DND-41 (cell line): ENCODE measurements at regions not wholly inside any gene's neighbourhood (a gene's known extent, or its start where the extent isn't known, plus 50 kb on each side); places are given as distances from the start of the nearest gene placed in this dataset.

Experiments used
- ATAC-seq: fragments of 200-7000 bp; cut with Tn5 transposase; 3 replicates; pipeline ENCODE4 v1.9.1; 2021; ENCODE audit warnings: low read depth; ENCODE audit not compliant: insufficient read depth
- DNase-seq: peaks from one replicate; pipeline ENCODE4 v3.0.0-alpha.2; 2020
- H2AFZ ChIP-seq: 2 replicates; pipeline ENCODE4 v1.6.0; 2012; ENCODE audit warnings: low read depth, low read length
- H3K27ac ChIP-seq: 2 replicates; pipeline ENCODE4 v1.5.1; 2012; ENCODE audit warnings: low read length, inconsistent platforms
- H3K27me3 ChIP-seq: fragments of 200-600 bp; sonication (generic); 2 replicates; pipeline ENCODE4 v1.6.0; 2012; ENCODE audit warnings: low read length, mild to moderate bottlenecking, inconsistent platforms; ENCODE audit not compliant: insufficient read depth, poor library complexity
- H3K36me3 ChIP-seq: 2 replicates; pipeline ENCODE4 v1.5.1; 2012; ENCODE audit warnings: low read length, inconsistent platforms; ENCODE audit not compliant: insufficient read depth
- H3K4me1 ChIP-seq: 2 replicates; pipeline ENCODE4 v1.5.1; 2012; ENCODE audit warnings: mild to moderate bottlenecking, low read length; ENCODE audit not compliant: insufficient read depth
- H3K4me2 ChIP-seq: 2 replicates; pipeline ENCODE4 v1.6.0; 2012; ENCODE audit warnings: mild to moderate bottlenecking, moderate library complexity, low read length, inconsistent platforms; ENCODE audit not compliant: insufficient read depth
- H3K4me3 ChIP-seq, 2 experiments: fragments of 200-600 bp in 1 of 2; shearing (Covaris generic) in 1 of 2; 2 replicates each; pipeline ENCODE4 v1.5.1; 2012 to 2016; ENCODE audit warnings: inconsistent platforms in 2 of 2, low read length in 2 of 2, mild to moderate bottlenecking in 2 of 2, low read depth in 1 of 2, moderate library complexity in 1 of 2
- H3K79me2 ChIP-seq: 2 replicates; pipeline ENCODE4 v1.6.0; 2012; ENCODE audit warnings: low read length, inconsistent platforms; ENCODE audit not compliant: insufficient read depth
- H3K9ac ChIP-seq: 2 replicates; pipeline ENCODE4 v1.6.0; 2012; ENCODE audit warnings: low read depth, mild to moderate bottlenecking, inconsistent platforms, low read length, moderate library complexity
- H3K9me3 ChIP-seq: 2 replicates; pipeline ENCODE4 v1.5.1; 2012; ENCODE audit warnings: low read length, moderate library complexity, mild to moderate bottlenecking, inconsistent platforms; ENCODE audit not compliant: insufficient read depth, severe bottlenecking
- H4K20me1 ChIP-seq: 2 replicates; pipeline ENCODE4 v1.6.0; 2012; ENCODE audit warnings: low read length; ENCODE audit not compliant: insufficient read depth
- EZH2 ChIP-seq: IDR thresholded peaks from 3 replicates; pipeline ENCODE4 v1.6.1; 2012; ENCODE audit warnings: borderline replicate concordance, low read depth, mild to moderate bottlenecking, moderate library complexity, low read length, inconsistent platforms; ENCODE audit not compliant: severe bottlenecking
- TF ChIP-seq, protein P1 (sequence below): IDR thresholded peaks from 2 replicates; pipeline ENCODE4 v1.5.1; 2012; ENCODE audit warnings: borderline replicate concordance, low read length, moderate library complexity, mild to moderate bottlenecking; ENCODE audit not compliant: poor library complexity, severe bottlenecking; ENCODE audit errors: extremely low read depth

DNA sequence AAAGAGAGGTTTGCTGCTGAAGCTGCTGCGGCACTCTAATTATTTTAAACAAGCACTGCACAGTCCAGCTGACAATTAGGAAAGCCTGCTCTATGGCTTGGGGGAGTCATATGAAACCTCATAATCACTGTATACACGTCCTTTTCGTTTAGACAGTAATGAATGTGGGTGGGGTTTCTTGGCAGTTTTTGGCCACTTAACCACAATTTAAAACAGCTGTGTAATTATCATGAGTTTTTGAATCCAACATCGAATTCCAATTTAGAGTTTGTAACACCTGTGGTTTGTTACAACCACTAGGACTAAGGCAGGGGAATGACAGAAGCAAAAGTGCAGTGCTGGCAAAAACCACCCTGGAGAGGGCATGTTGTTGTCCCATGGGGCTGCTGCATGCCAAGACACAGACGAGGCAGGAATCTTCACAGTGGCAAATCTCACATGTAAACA, 99.5 kb downstream of the CXXC4 start:
- Histone ChIP-seq H3K4me1 (no peaks in the 10 kb centered on the region), H3K9me3 (no peaks in the 10 kb centered on the region), H3K9ac (no peak overlapping the region), H2AFZ (no peak overlapping the region), H3K79me2 (no peaks in the 10 kb centered on the region), H3K4me3 (no peak overlapping the region), H3K36me3 (no peaks in the 10 kb centered on the region), H3K27me3 (no peaks in the 10 kb centered on the region), H3K4me2 (no peak overlapping the region), H3K27ac (no peak overlapping the region), H4K20me1 (no peaks in the 10 kb centered on the region)
- TF ChIP-seq, protein P1, sequence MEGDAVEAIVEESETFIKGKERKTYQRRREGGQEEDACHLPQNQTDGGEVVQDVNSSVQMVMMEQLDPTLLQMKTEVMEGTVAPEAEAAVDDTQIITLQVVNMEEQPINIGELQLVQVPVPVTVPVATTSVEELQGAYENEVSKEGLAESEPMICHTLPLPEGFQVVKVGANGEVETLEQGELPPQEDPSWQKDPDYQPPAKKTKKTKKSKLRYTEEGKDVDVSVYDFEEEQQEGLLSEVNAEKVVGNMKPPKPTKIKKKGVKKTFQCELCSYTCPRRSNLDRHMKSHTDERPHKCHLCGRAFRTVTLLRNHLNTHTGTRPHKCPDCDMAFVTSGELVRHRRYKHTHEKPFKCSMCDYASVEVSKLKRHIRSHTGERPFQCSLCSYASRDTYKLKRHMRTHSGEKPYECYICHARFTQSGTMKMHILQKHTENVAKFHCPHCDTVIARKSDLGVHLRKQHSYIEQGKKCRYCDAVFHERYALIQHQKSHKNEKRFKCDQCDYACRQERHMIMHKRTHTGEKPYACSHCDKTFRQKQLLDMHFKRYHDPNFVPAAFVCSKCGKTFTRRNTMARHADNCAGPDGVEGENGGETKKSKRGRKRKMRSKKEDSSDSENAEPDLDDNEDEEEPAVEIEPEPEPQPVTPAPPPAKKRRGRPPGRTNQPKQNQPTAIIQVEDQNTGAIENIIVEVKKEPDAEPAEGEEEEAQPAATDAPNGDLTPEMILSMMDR = no peak
- no peak for TF ChIP-seq EZH2
- ATAC-seq = peak; percentile 47; the same call in 1 of the 3 replicates
- DNase-seq = peak; percentile 9

DNA sequence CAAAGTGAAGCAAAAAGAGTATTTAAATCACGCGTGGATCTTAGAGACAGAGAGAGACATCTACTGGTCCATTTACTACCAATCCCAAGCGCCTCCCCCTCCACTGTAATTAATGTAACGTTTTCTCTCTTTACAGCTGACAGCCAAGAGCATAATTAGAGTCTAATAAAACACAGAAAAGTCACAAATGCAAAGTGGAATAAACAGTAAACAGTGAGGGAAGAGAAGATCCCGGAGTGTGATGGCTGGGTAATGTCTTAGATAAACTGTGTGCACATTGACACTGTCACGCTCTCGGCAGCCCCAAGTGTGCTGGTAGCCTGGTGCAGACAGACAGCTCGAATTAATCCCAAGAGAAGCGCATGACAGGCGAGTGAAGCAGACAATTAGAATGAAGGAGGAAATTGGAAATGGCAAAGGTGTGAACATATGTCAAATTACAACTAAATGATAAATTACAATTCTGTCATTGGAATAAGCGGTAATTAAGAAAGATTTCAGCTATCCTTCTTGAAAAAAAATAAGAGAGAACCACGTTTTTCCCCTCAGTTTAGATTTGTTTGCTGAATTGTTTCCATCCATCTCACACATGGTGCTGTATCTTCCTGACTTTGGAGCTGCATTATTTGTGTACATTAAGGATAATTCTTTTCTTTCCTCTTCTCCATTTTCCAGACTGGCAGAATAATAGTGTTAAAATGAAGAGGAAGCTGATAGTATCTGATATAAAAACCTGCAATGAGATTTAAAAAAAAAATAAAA, 100.1 kb downstream of the CXXC4 start:
- TF ChIP-seq, protein P1 = no peak
- TF ChIP-seq EZH2 = no peak
- ATAC-seq = no peak
- H2AFZ ChIP-seq = no peak overlapping the region
- no peak overlapping the region for H3K27ac ChIP-seq
- no peak overlapping the region for H3K4me3 ChIP-seq
- no peak overlapping the region for H3K4me2 ChIP-seq
- no peaks in the 10 kb centered on the region for H3K36me3 ChIP-seq
- DNase-seq = no peak
- H4K20me1 ChIP-seq = no peaks in the 10 kb centered on the region
- no peaks in the 10 kb centered on the region for H3K27me3 ChIP-seq
- no peaks in the 10 kb centered on the region for H3K9me3 ChIP-seq
- no peaks in the 10 kb centered on the region for H3K79me2 ChIP-seq
- H3K9ac ChIP-seq = no peak overlapping the region
- H3K4me1 ChIP-seq = no peaks in the 10 kb centered on the region

DNA sequence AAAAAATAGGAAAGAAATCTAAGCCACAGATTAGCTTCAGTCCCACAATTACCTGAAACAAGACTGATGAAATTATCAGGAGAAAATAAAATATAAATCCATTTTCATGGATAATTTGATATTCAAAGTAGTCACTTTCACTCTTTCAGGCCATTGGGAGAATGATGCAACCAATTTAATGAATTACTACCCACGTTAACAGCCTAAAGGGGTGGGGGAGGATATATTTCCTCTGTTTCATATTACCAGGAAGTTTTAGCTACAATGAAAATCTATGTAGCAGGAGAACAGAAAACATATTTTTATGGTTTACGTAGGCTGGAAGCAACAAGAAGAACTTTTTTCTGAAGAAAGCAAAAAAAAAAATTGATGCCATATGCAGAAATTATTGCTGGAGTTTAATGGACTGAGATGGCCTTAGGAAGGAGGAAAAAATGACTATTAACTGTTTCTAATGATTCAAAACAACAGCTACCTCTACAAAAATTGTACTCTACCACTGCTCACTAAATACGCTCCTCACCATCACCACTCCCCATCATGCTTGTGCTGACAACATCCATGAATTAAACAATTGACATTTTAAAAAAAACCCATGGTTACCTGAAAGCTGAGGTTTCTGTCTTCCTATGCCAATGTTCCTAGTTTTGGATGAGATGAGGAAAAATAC, 100.9 kb downstream of the CXXC4 start:
- DNase-seq (no peak), ATAC-seq (no peak; the same call in 2 of the 3 replicates)
- no peak for TF ChIP-seq EZH2
- TF ChIP-seq, protein P1 = no peak
- H3K4me3 ChIP-seq = no peak overlapping the region
- no peaks in the 10 kb centered on the region for H3K4me1 ChIP-seq
- H3K36me3 ChIP-seq = no peaks in the 10 kb centered on the region
- no peaks in the 10 kb centered on the region for H3K27me3 ChIP-seq
- no peaks in the 10 kb centered on the region for H4K20me1 ChIP-seq
- no peak overlapping the region for H3K4me2 ChIP-seq
- H2AFZ ChIP-seq = no peak overlapping the region; the same call in 1 of the 2 replicates
- no peak overlapping the region for H3K27ac ChIP-seq
- no peaks in the 10 kb centered on the region for H3K9me3 ChIP-seq
- no peak overlapping the region for H3K9ac ChIP-seq
- H3K79me2 ChIP-seq = no peaks in the 10 kb centered on the region
